Heart left ventricle (tissue), 16 donors: ENCODE measurements at regions not wholly inside any gene's neighbourhood (a gene's known extent, or its start where the extent isn't known, plus 50 kb on each side); places are given as distances from the start of the nearest gene placed in this dataset.

ENCODE experiments used
- ATAC-seq, 4 donors: fragments of 200-7000 bp; cut with Tn5 transposase; one replicate each; pipeline ENCODE4 v1.9.1; 2020 to 2022; ENCODE audit warnings: moderate library complexity in 4 of 4, mild to moderate bottlenecking in 3 of 4, moderate number of reproducible peaks in 1 of 4
- DNase-seq, 5 donors: peaks; one replicate each; pipeline ENCODE4 v3.0.0-alpha.2; 2020
- H3K27ac ChIP-seq, 12 donors: fragments of 200-600 bp; sonication (generic) in 4 of 12; one replicate each; pipeline versions ENCODE4 v1.5.0 to v1.8.0; 2016 to 2022; ENCODE audit warnings: mild to moderate bottlenecking in 2 of 12
- H3K27me3 ChIP-seq, 9 donors: fragments of 200-600 bp; sonication (generic) in 2 of 9; one replicate each; pipeline versions ENCODE4 v1.5.1 to v1.8.0; 2016 to 2022; ENCODE audit warnings: mild to moderate bottlenecking in 3 of 9
- H3K36me3 ChIP-seq, 9 donors: fragments of 200-600 bp; sonication (generic) in 2 of 9; one replicate each; pipeline versions ENCODE4 v1.5.0 to v1.8.0; 2018 to 2022; ENCODE audit warnings: mild to moderate bottlenecking in 2 of 9
- H3K4me1 ChIP-seq, 12 donors: fragments of 200-600 bp; sonication (generic) in 4 of 12; one replicate each; pipeline versions ENCODE4 v1.5.0 to v1.8.0; 2016 to 2022; ENCODE audit warnings: mild to moderate bottlenecking in 3 of 12
- H3K4me3 ChIP-seq, 12 donors: fragments of 200-600 bp; sonication (generic) in 4 of 12; one replicate each; pipeline versions ENCODE4 v1.5.0 to v1.8.0; 2017 to 2022; ENCODE audit warnings: mild to moderate bottlenecking in 9 of 12, moderate library complexity in 4 of 12
- H3K9me3 ChIP-seq, 12 donors: fragments of 200-600 bp; sonication (generic) in 4 of 12; one replicate each; pipeline versions ENCODE4 v1.5.0 to v1.8.0; 2016 to 2022; ENCODE audit warnings: mild to moderate bottlenecking in 1 of 12
- CTCF ChIP-seq, 12 donors: fragments of 200-600 bp; sonication (generic) in 4 of 12; IDR thresholded peaks; one replicate each; pipeline versions ENCODE4 v1.5.0 to v1.8.0; 2018 to 2022; ENCODE audit warnings: antibody characterized with exemption in 12 of 12, mild to moderate bottlenecking in 5 of 12
- POLR2A ChIP-seq, 2 donors: fragments of 450-650 bp; IDR thresholded peaks; one replicate each; pipeline ENCODE4 v1.6.1; 2017; ENCODE audit warnings: antibody characterized with exemption in 2 of 2, mild to moderate bottlenecking in 2 of 2, moderate library complexity in 2 of 2
- WGBS, 4 donors: extraction: QIAGEN DNeasy Blood & Tissue Kit in 2 of 4; methylation state at CpG; one replicate each; pipeline versions ENCODE4 v1.1.5 to v1.1.7; 2013 to 2018; 5-methylcytosine and 5-hydroxymethylcytosine counted together
- intact Hi-C, 10 donors: fragments of 100-400 bp; cut with DNase I; formaldehyde crosslinking; loops; one replicate each; pipeline versions ENCODE4 v1.11.1 to v1.14.2; 2022
- donor health status: ischemic (EF 13 %, LVEDD 7.1; RV severe dilation, severe dysfunction).
- donor health status: healthy with polysubstance abuse.
- donor health status: DM: no; HTN: yes; CAD: no.
- donor health status: DM: no; HTN: no; CAD: no.
- donor health status: ischemic (EF 25% LVEDD 6.9; RV normal size, moderate dysfunction).
- donor health status: ischemic (EF 25% LVEDD 5.7; RV mildly dilated, moderate dysfunction).
- donor health status: healthy.
- donor health status: DM: yes; HTN: yes; CAD: no.
- donor health status: ischemic (EF 35%, LVEDD 5.7; RV mildly dilated, moderate dysfunction).
- donor health status: nonischemic (EF 11% LVEDD 7.7; RV severe dilation, severe dysfunction).
- donor health status: DM: yes; HTN: yes; CAD: no.
- donor health status: PGD.
- donor health status: ischemic (EF 29% LVEDD 5.4; RV normal size, mild dysfunction).
- donor health status: nonischemic (EF 23%, LVEDD 6.1; RV moderate dilation, normal function).

GRCh38 chr2:60028849-60029565, 524.4 kb downstream of the BCL11A start:
- intact Hi-C loops, result no loop called here

GRCh38 chr2:60025496-60025895, 528.0 kb downstream of the BCL11A start:
- no peak for DNase-seq
- whole genome bisulfite sequencing, 4 donors, result 80 to 91% (median 87%) methylated on average over 2 of the region's 2 CpGs
- intact Hi-C loops, result no loop called here

More at GRCh38 chr2:60028849-60029565, 524.4 kb downstream of the BCL11A start:
- H3K36me3 ChIP-seq, result no peaks in the 10 kb centered on the region
- H3K4me1 ChIP-seq, result no peaks in the 10 kb centered on the region
- TF ChIP-seq CTCF (IDR thresholded peaks at IDR 0.05), result no peak
- WGBS, 4 donors, result 46 to 70% (median 47%) methylated on average over 3 of the region's 3 CpGs
- no peak overlapping the region for H3K4me3 ChIP-seq
- ATAC-seq (no peak), DNase-seq (no peak)
- H3K9me3 ChIP-seq, result peaks cover 0 to 33% (median 9%) of the 10 kb centered on the region in 12 donors
- no peaks in the 10 kb centered on the region for H3K27me3 ChIP-seq
- no peak overlapping the region for H3K27ac ChIP-seq

GRCh38 chr2:60023256-60023985, 530.0 kb downstream of the BCL11A start:
- peaks cover 0 to 13% (median 0%) of the 10 kb centered on the region in 12 donors for H3K9me3 ChIP-seq
- H3K27me3 ChIP-seq, result no peaks in the 10 kb centered on the region
- no peaks in the 10 kb centered on the region for H3K36me3 ChIP-seq
- H3K4me1 ChIP-seq, result no peaks in the 10 kb centered on the region
- 82 to 88% (median 83%) methylated on average over 5 of the region's 5 CpGs for WGBS, 4 donors
- H3K4me3 ChIP-seq, result no peak overlapping the region
- no peak for DNase-seq
- no peak overlapping the region for H3K27ac ChIP-seq
- intact Hi-C loops, result no loop called here
- TF ChIP-seq CTCF (IDR thresholded peaks at IDR 0.05) (no peak), POLR2A (IDR thresholded peaks at IDR 0.05) (no peak)
- no peak for ATAC-seq

More at GRCh38 chr2:60025496-60025895, 528.0 kb downstream of the BCL11A start:
- ATAC-seq, result no peak
- no peaks in the 10 kb centered on the region for H3K36me3 ChIP-seq
- no peak overlapping the region for H3K27ac ChIP-seq
- peaks cover 0 to 4% (median 0%) of the 10 kb centered on the region in 12 donors for H3K9me3 ChIP-seq
- no peaks in the 10 kb centered on the region for H3K4me1 ChIP-seq
- H3K4me3 ChIP-seq, result no peak overlapping the region
- no peaks in the 10 kb centered on the region for H3K27me3 ChIP-seq
- no peak for TF ChIP-seq POLR2A (IDR thresholded peaks at IDR 0.05)
- TF ChIP-seq CTCF (IDR thresholded peaks at IDR 0.05), result no peak

GRCh38 chr2:60007671-60008070, 545.8 kb downstream of the BCL11A start:
- 84 to 94% (median 89%) methylated on average over 2 of the region's 2 CpGs for WGBS, 4 donors
- peaks cover 0 to 6% (median 0%) of the 10 kb centered on the region in 12 donors for H3K9me3 ChIP-seq
- no peak for ATAC-seq

More at GRCh38 chr2:60007671-60008070, 545.8 kb downstream of the BCL11A start:
- H3K27ac ChIP-seq, result no peak overlapping the region
- no peak overlapping the region for H3K4me3 ChIP-seq
- no peaks in the 10 kb centered on the region for H3K36me3 ChIP-seq
- no peak for TF ChIP-seq CTCF (IDR thresholded peaks at IDR 0.05)
- TF ChIP-seq POLR2A (IDR thresholded peaks at IDR 0.05), result no peak
- intact Hi-C loops, result no loop called here
- no peaks in the 10 kb centered on the region for H3K27me3 ChIP-seq
- H3K4me1 ChIP-seq, result no peaks in the 10 kb centered on the region
- DNase-seq, result no peak
